ENCODE measurements at regions not wholly inside any gene's neighbourhood (a gene's known extent, or its start where the extent isn't known, plus 50 kb on each side); places are given as distances from the start of the nearest gene placed in this dataset.

- no peak for TF ChIP-seq CTCF (IDR thresholded peaks at IDR 0.05; ENCODE audit: insufficient read depth, low read length, poor library complexity, severe bottlenecking)
These were observed 1073.4 kb downstream of the EFNB2 start for GRCh38 chr13:105462098-105462497.

GRCh38 chr13:105452895-105453294 is 1082.6 kb downstream of the EFNB2 start:
- TF ChIP-seq CTCF (IDR thresholded peaks at IDR 0.05; ENCODE audit: insufficient read depth, low read length, poor library complexity, severe bottlenecking): no peak
- Histone ChIP-seq H3K36me3 (ENCODE audit: control insufficient read depth, insufficient read depth, low read length) (no peaks in the 10 kb centered on the region), H3K27me3 (replicated peaks; ENCODE audit: control insufficient read depth, insufficient read depth, low read length) (no peaks in the 10 kb centered on the region), H3K4me3 (replicated peaks; ENCODE audit: low read depth, low read length) (no peak overlapping the region)
- no peak for DNase-seq (ENCODE audit: extremely low read depth, insufficient read length)

More at GRCh38 chr13:105462098-105462497, 1073.4 kb downstream of the EFNB2 start:
- Histone ChIP-seq H3K36me3 (ENCODE audit: control insufficient read depth, insufficient read depth, low read length) (no peaks in the 10 kb centered on the region), H3K4me3 (replicated peaks; ENCODE audit: low read depth, low read length) (no peak overlapping the region), H3K27me3 (replicated peaks; ENCODE audit: control insufficient read depth, insufficient read depth, low read length) (no peaks in the 10 kb centered on the region)
- no peak for DNase-seq (ENCODE audit: extremely low read depth, insufficient read length)

DNA sequence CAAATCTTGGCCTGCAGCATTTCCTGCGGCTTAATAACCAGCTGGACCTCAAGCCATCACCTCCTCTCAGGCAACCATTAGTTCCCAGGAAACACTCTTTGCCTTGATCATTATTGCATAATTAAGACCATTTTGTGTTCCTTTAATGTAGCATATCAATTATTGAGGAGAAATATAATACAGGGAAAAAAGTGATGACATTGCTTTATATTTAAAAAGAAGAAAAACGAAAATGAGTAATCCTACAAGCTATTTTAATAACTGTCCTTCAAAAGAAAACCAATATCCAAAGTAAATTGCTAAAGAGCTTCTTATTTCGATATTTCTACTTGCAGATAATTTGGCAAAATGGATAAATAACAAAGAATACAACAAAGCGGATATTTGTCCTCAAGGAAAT is 1084.7 kb downstream of the EFNB2 start:
- H3K27me3 ChIP-seq (replicated peaks; ENCODE audit: control insufficient read depth, insufficient read depth, low read length): no peaks in the 10 kb centered on the region
- no peak for DNase-seq (ENCODE audit: extremely low read depth, insufficient read length)
- TF ChIP-seq CTCF (IDR thresholded peaks at IDR 0.05; ENCODE audit: insufficient read depth, low read length, poor library complexity, severe bottlenecking): no peak

DNA sequence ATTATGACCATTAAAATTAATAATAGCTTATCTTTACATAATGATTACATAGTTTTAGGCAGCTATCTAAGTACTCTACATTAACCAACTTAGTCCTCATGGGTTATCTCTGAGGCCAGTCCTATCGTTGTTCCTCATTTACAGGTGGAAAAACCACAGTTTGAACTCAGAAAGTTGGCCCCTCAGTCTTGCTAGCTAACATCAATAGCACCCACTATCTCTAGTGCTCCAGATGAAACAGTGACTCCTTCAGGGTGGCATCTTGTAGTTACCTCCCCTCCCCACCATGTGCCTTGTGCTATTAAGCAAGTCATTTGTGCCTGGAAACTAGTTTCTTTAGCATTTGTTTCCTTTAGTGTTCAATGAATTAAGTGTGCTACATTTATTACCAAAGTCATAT is 1086.7 kb downstream of the EFNB2 start:
- Histone ChIP-seq H3K27me3 (replicated peaks; ENCODE audit: control insufficient read depth, insufficient read depth, low read length) (no peaks in the 10 kb centered on the region), H3K36me3 (ENCODE audit: control insufficient read depth, insufficient read depth, low read length) (no peaks in the 10 kb centered on the region), H3K4me3 (replicated peaks; ENCODE audit: low read depth, low read length) (no peak overlapping the region)
- DNase-seq (ENCODE audit: extremely low read depth, insufficient read length): no peak
- no peak for TF ChIP-seq CTCF (IDR thresholded peaks at IDR 0.05; ENCODE audit: insufficient read depth, low read length, poor library complexity, severe bottlenecking)

More for the DNA sequence above, 1084.7 kb downstream of the EFNB2 start:
- H3K4me3 ChIP-seq (replicated peaks; ENCODE audit: low read depth, low read length): no peak overlapping the region
- no peaks in the 10 kb centered on the region for H3K36me3 ChIP-seq (ENCODE audit: control insufficient read depth, insufficient read depth, low read length)

DNA sequence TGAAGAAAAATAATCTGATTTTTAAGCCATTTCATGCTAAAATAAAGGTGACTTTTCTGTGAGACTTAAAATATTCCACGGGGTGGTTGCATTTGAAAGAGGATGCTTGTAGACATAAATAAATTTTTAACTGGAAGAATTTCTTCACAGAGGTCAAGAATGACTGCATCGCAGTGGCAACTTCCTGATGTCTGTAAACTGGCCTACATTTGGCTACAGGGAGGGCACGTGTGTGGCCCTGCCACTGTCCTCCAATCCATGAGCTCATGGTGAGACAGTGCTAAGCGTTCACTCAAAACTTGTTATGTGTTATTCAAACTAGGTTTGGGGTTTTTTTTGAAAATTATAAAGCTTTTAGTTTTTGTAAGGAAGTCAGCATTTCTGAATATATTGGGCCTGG is 1089.3 kb downstream of the EFNB2 start:
- DNase-seq (ENCODE audit: extremely low read depth, insufficient read length): no peak
- no peak for TF ChIP-seq CTCF (IDR thresholded peaks at IDR 0.05; ENCODE audit: insufficient read depth, low read length, poor library complexity, severe bottlenecking)
- Histone ChIP-seq H3K4me3 (replicated peaks; ENCODE audit: low read depth, low read length) (no peak overlapping the region), H3K36me3 (ENCODE audit: control insufficient read depth, insufficient read depth, low read length) (no peaks in the 10 kb centered on the region), H3K27me3 (replicated peaks; ENCODE audit: control insufficient read depth, insufficient read depth, low read length) (no peaks in the 10 kb centered on the region)

GRCh38 chr13:105445796-105446195 is 1089.7 kb downstream of the EFNB2 start:
- Histone ChIP-seq H3K4me3 (replicated peaks; ENCODE audit: low read depth, low read length) (no peak overlapping the region), H3K27me3 (replicated peaks; ENCODE audit: control insufficient read depth, insufficient read depth, low read length) (no peaks in the 10 kb centered on the region), H3K36me3 (ENCODE audit: control insufficient read depth, insufficient read depth, low read length) (no peaks in the 10 kb centered on the region)
- no peak for TF ChIP-seq CTCF (IDR thresholded peaks at IDR 0.05; ENCODE audit: insufficient read depth, low read length, poor library complexity, severe bottlenecking)
- DNase-seq (ENCODE audit: extremely low read depth, insufficient read length): no peak
